TTC549 (cell line): ENCODE measurements at regions not wholly inside any gene's neighbourhood (a gene's known extent, or its start where the extent isn't known, plus 50 kb on each side); places are given as distances from the start of the nearest gene placed in this dataset.
"Not testable (repeated sequence)": the region's sequence is repeated elsewhere in the genome, so short reads cannot be mapped to it uniquely, and the experiment has no call there.

Experiments
- FAIRE-seq: peaks from 2 replicates; lab custom pipeline; 2012; peaks lifted over from hg19 to GRCh38; lab: Jason Lieb, UNC

DNA sequence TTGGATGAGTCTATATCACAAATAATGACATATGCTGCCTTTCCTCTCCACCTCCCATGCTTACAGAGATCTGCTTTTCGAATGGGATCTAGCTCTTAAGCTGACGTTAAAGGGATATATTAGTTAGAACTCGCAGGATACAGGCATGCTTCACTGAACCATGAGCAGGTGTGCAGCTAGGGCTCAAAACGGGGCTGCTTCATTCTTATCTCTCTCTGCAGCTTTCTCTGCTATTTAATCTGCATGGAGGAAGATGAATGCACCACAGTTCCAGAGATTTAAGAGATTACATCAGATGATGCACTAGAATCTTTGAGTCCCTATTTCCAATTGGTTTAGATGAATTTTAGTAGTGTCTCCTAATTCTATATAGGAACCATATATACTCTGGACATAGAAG, 327.0 kb downstream of the RAD51AP2 start:
- no peak for FAIRE-seq

DNA sequence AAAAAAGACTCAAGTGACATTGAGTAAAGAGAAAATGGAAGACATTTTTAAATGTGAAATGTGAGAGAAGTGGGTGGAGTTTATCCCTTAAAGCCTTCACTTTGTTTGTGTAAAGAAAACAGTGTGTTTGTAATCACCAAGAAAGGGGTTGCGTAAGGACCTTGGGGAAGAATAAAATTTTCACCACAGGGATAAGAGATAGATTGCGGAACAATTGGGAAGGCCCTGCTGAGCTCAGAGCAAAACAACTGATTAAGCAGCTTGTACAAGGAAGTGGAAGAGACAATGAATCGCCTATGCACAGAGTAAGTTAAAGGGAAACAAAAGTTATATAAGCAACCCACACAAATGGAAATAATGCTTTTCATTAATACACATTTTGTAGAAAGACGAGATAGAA, 327.7 kb downstream of the RAD51AP2 start:
- no peak for FAIRE-seq

DNA sequence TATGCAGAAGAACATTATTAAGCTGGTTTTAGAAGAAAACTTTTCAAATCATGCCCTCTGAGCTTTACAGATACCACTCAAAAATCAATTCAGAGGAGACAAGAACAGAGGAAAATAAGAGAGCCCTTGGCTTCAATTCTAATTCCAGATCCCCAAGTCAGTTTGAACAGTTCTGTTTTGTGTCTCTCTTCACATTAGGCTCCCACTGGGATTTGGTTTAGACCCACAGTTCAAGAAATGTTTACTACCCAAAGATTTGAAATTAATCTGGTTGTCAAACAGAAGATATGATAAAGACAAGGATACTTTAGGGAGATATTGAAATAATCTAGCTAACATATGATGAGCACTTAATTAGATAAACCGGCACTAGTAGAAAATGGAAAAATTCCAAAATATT, 329.5 kb downstream of the RAD51AP2 start:
- FAIRE-seq, result no peak

DNA sequence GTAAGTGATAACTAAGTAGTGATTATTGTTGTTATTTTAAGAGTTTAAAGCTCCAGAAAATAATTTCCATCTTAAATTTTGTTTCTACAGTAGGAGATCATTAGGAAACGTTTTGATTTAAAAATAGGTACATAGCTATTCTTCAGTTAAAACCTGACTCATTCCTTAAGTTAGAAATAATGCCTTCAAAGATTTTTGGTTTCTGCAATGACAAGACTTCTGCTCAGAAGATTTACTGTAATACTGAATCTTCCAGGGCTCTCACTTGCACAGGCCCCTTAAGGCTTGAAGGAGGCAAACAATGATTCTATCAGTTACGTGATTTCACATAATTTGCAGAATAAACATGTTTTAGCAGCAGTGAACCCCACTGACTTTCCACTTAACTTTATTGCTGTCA, 333.7 kb downstream of the RAD51AP2 start:
- no peak for FAIRE-seq

DNA sequence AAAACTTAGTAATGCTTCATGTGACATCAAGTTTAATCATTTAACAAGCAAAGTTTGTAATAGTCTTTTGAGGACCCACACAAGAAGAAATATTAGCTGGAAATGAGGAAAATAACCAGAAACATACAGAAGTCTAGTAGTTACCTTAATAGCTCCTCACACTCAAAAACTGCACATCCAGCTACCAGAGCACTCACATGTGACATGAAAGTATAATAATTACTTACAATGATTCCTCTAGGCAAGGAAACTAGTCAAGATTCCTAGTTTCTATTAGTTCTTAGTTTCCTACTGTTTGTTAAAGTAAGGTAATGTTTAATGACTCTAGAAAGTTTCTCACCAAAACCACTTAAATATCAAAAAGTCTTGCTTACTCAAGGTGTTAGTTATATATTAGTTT, 335.8 kb downstream of the RAD51AP2 start:
- no peak for FAIRE-seq

DNA sequence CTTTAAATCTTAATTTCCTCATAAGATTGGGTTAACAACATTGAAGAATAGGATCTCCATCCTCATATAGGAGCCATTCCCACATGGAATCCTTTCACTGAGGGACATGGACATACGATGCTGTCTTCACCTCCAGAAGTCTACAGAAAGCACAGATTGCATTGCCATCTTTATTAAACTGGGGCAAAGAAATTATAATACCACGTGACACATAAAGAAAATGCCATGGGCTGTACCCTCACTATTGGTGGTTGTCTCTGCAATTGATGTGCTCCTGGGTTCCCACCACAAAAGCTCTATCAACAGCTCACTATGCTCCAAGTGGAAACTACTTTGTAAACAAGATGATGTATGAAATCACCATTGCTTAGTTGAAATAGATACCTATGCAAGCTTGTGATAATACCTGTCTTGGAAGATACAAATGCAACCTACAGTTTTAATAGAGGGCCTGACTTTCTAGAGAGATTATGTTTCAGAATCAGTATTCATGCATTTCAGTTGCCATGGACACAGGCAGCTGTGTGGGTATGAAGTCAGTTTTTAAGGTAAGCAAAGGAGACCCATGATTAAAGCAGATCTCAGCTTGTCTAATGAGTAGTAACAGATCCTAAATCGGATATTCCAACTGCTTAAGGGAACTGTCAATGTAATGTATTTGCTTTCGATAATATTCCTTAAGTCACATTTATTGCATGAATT, 337.0 kb downstream of the RAD51AP2 start:
- no peak for FAIRE-seq

DNA sequence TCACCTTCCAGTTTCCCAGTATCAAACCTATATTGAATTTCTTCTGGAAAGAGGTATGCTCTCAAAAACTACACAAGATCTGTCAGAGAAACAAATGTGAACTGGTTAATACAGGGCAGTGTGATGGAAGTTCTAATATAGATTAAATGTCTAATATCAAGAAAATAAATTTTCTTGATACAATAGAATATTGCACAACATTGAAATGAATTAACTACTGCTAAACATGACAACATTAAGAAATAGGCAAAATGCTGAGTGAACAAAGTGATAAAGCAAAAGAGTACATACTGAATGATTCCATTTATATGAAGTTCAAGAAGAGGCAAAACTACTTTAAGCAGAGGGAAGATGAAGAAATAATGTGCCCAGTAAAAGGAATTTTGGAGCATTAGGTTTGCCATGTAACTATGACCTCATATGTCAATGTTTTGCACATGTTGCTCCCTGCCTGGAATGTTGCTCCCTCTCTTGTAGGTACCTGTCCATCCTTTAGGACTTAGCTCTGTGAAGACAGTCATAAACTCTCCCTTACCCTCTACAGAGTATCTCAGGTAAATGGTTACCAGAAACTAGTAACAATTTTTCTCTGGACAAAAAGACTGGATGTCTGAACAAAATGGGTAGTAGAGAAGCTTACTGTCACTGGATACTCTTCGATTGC, 339.0 kb downstream of the RAD51AP2 start:
- FAIRE-seq, result no peak

DNA sequence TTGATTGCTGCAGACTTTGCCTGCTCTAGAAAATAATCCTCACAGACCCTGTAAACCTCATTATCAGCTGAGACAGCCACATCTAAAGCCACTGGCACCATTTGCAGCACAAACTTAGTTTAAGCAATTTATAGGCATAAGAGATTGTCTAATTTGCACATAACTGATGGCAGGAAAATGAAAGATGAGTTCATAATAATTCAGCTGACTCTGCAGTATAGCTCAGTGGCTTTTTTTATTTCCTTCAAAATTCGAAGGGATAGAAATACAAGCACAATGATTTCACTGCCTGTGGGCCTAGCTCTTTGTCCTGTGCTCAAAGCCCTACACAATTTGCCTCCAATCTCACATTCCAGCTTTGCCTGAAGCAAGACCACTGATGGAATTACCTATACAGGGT, 341.2 kb downstream of the RAD51AP2 start:
- no peak for FAIRE-seq

DNA sequence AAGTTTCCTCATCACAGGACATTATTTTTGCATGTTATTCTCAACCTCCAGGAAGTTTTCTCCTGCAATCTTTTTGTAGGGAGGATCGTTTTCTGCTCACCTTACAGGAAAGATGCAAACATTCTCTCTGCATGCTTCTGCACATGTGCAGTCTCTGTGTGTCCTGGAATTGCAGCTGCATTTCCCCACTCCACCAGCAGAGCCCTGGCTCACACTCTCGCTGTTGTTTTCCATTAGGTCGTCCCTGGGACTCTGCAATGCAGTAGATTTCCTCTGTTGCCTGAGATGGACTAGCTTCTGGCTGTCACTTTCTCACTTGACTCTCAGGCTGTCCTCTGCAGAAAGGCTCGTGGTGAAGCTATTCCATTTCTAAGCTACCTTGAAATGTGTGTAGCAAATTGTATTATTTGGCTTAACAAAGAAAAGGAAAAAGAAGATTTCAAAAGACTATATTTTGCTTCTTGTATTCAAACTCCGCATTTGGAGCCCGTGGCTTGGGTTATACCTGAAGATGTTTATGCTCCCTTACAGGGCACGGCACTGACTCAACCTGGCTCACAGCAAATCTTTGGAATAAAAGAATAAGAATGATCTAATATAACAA, 346.7 kb downstream of the RAD51AP2 start:
- FAIRE-seq, result no peak

DNA sequence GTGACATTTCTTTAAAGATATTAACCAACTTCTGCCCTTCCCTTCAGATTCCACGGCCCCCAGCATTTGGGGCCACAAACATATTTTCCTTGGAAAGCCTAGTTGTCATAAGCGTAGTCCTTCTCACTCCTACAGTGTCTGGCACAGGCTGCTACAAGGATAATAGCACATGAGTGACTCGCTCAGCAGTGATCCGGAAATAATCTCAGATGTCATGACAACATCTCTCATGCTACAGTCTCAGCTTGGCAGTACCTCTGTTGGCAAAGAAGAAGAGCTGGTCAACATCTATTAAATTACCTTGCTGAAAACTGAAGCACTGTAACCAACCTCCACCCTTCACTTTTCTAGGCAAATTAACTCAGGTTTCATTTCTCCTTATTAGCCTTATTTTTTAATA, 351.7 kb downstream of the RAD51AP2 start:
- no peak for FAIRE-seq

DNA sequence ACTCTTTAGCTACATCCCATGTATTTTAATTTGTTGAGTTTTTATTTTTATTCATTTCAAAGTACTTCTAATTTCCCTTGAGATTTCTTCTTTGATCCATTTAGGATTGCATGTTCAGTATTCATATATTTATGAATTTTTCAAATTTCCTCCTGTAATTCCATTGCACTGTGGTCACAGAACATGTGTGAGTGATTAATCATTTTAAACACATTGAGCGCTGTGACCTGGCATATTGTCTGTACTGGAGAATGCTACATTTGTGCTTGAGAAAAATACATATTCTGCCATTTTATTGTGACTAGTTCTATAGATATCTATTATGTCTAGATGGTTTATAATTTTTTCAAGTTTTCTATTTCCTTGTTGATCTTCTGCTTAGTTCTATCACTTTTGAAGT, 353.7 kb downstream of the RAD51AP2 start:
- FAIRE-seq, result no peak

DNA sequence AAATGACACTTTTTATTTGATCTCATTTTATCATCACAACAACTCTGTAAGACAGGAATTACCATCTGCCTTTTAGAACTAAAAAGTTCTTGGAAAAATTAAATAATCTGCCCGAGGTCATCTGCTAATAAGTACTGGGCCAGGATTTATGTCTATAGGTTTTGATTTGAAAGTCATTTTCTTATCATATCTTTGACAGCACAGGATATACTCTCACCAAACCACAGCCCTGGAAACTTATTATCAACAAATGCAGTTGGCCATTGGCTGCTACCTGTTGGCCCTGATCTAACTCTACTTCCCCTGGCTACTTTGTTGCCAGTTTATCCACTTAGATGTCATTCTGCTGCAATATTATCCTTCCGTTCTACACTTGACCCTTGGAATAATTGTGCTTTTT, 354.6 kb downstream of the RAD51AP2 start:
- no peak for FAIRE-seq

DNA sequence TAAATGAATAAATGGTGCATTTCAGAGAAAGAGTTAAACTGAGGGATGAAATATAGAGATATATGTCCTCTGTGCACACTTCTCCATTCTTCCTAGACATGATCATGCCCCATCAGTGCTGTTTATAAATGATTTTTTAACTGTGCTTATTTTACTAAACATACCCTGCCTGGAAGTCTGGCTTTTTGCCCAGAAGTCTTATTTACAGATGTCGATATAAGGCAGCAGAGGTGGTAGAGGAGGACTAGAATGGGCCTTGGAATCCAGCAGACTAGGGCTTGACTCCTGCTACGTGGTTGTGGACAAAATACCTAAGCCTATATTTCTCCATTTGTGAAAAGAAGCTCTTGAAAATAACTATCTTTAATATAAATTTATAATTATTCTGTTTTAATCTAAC, 355.5 kb downstream of the RAD51AP2 start:
- no peak for FAIRE-seq

DNA sequence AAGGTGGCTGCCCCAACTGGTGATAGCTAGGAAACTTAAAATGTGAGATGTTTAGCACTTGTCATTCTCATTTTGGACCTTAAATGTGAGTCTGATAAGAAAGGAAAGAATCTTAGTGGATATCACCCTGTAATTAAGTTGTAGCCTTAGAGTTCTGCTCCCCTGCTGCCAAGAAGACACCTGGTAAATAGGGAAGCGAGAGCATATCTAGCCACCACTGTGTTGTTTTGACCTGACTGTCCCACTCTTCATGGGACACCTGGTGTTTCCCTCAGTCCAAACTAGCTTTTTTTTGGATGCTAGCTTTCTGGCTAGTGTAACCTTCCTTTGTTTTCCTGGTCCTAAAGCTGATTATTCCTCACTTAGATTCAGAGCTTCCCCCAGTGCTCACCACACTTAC, 357.6 kb downstream of the RAD51AP2 start:
- FAIRE-seq, result no peak

DNA sequence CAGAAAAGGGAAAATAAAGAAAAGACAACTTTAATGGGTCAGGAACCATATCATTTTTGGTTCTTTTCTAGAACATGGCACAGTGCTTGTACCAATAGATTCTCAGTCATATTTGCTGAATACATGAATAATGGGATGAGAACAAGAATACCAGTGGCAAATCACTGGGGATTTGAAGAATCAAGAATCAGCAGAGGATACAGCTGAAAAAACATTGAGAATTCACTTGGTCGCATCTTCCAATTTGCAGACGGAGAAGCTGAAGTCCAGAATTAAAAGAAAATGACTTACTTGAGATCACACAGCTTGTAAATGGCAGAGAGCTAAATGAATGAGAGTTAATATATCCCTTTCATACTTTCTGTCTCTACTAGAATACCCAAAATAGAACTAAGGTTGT, 362.2 kb downstream of the RAD51AP2 start:
- no peak for FAIRE-seq

DNA sequence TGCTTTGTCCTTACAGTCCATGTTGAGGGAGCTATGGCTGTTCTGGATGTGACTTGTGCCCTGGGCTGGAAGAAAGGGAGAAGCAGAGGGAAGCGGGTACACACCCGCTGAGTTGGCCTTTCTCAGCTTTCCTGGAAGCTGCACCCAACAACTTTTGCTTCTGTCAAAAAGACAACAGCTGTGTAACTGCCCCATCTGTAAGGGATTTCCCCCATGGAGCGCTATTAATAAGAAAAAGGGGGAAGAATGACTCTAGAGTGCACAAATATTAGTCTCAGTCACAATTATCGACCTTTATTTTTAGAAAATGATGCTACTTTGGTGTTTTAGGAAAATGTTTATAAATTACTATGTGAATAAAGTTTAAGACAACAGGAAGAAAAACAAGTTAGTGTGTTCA, 368.3 kb downstream of the RAD51AP2 start:
- FAIRE-seq, result no peak

DNA sequence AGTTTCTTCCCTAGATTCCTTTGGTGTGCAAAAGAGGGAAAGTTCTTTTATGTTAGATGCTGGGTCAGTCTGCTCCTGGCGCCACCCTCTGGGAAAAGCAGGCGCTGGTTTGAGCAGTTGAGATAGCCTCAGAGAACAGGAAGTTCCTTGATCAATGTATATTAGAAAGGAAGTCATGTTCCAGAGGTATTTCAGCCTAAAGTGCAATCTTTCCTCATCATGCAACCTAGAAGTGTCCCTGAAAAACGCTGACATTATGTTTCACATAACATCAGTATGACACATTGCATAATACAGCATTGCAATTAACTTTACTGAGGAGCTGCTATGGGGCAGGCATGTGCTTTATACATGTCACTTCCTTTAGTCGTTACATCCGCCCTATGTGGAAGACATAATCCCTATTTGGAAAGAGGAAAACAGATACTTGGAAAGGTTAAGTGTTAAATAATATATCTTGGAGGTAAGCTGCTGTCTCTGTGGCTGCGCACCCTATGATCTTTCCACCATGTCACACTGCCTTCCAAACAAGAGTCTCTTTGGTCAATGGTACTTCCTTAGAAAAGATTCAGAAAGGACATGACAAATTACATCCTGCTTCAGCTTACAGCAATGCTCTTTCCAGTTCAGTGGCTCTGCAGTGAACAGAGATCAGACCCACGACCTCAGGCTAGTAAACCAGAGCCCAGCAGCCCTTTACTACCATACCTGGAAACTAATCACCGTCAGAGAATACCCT, 369.7 kb downstream of the RAD51AP2 start:
- FAIRE-seq, result no peak

DNA sequence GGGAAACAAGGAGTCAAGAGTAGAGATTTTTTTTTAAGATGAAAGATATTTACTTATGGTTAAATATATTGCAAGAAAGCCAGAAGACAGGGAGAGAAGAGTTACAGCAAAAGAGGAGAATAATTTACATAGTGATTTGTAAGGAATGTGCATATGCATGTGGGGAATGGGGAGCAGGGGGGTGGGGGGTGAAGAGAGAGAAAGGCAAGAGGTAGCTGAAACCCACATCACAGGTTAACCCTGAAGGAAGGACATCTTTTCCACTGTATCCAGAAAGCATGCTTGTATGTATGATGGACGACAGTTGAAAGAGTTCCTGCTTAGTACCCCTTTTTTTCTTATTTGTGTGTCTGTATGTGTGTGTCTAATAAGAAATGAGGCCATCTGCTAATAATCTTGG, 371.9 kb downstream of the RAD51AP2 start:
- FAIRE-seq, result no peak

DNA sequence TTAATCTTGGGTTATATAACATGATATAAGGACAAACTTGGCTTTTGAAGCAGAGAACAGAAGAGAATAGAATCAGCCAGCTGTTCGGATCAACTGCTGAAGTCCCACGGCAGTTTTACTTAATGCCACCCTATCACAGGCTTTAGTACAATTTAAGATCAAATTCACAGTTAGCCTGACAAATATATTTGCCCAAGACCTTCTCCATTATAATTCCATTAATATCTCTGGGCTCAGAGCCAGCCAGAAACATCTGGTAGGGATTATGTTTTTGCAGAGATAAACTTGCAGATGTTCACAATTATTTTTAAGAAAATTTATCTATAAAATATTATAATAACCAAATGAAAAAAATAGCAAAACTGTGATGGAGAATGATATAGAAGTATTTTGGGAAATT, 381.4 kb downstream of the RAD51AP2 start:
- no peak for FAIRE-seq

DNA sequence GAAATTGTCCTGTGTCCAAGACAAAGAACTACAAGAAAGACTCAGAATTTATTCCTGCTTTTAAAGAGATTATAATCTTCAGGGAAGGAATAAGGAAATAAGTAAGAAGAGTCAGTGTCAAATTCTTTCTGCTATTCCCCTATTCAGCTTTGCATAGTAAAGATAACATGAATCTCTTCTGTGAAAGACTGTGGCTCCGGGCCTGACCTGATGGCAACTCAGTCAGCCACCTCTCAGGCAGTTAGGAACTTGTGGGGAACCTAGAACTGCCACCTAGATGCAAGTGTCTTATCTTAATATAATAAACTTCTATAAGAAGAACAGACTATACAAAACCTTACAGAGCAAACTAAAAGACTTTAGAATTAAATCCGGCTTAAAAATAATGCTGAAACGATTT, 382.0 kb downstream of the RAD51AP2 start:
- no peak for FAIRE-seq

DNA sequence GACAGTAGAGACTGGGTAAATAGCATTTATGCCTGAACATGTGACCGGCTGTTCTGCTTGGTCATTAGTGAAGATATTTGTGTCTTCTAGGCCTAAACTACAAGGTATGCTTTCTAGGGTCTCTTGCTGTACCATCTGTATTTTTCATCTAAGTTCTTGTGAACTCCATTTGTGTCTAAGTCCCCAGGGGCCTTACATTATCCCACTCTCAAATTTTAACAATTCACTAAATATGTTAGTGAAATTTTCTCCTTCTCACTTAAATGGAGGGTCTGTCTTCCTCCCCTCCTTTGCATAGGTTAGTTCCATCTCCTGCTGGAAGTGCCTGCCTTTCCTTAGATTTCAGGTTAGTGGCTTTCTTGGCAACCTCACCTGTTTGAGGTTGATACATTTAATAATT, 382.6 kb downstream of the RAD51AP2 start:
- FAIRE-seq, result no peak

DNA sequence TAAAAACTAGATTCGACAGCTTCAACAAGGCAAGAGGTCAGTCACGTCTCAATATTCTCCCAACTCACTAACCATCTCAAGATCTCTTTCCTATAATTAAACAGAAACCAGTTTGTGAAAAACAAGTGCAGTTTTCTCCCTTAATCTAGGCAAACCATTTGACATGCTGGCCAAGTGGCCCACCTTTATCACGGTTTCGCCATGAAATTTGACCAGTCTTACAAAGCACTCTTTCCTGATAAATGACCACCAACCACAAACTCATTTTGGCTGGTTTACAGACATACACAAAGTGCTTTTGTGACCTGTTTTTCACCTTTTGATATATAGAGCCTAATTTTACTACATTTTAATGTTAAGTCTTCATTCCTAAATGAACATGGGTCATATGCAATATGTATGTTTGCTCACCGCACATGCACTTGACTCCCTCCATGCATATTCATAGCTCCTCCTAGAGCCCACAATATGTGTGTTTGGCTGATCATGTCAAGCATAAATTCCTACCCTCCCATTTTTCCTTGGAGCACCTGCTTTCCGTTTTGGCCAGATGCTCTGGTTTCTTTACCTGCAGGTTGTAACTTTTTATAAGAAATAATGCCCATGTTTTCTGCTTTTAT, 385.1 kb downstream of the RAD51AP2 start:
- no peak for FAIRE-seq

DNA sequence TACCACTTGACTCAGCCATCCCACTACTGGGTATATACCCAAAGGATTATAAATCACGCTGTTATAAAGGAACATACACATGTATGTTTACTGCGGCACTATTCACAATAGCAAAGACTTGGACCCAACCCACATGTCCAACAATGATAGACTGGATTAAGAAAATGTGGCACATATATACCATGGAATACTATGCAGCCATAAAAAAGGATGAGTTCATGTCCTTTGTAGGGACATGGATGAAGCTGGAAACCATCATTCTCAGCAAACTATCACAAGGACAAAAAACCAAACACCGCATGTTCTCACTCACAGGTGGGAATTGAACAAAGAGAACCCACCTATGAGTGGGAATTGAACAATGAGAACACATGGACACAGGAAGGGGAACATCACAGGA, 387.6 kb downstream of the RAD51AP2 start:
- not testable (repeated sequence) for FAIRE-seq
